SK-N-SH treated with all-trans-retinoic acid at 6 μM for 48 hours (cell line): ENCODE measurements at regions not wholly inside any gene's neighbourhood (a gene's known extent, or its start where the extent isn't known, plus 50 kb on each side); places are given as distances from the start of the nearest gene placed in this dataset.

Source experiments
- OSR1 ChIP-seq: fragments of 250-450 bp; sonication (Bioruptor Pico); IDR thresholded peaks from 2 replicates; pipeline ENCODE4 v1.8.0; 2022; ENCODE audit warnings: moderate library complexity, mild to moderate bottlenecking, inconsistent platforms
- SNAI2 ChIP-seq: fragments of 250-450 bp; sonication (Bioruptor Pico); IDR thresholded peaks from 2 replicates; pipeline ENCODE4 v1.5.0; 2020; ENCODE audit warnings: mild to moderate bottlenecking, moderate library complexity
- ZFP3 ChIP-seq: fragments of 250-450 bp; sonication (Bioruptor Pico); IDR thresholded peaks from 2 replicates; pipeline ENCODE4 v1.5.0; 2020; ENCODE audit warnings: mild to moderate bottlenecking, moderate library complexity

GRCh38 chr10:21423850-21424249 lies 101.6 kb downstream of the SKIDA1 start:
- TF ChIP-seq SNAI2 (CRISPR knock-in tag) = no peak
- TF ChIP-seq ZFP3 (CRISPR knock-in tag) = no peak
- TF ChIP-seq OSR1 (CRISPR knock-in tag) = no peak
